Activated CD8-positive, alpha-beta memory T cell treated with anti-CD3 and anti-CD28 coated beads for 4 hours (primary cell): ENCODE measurements at regions not wholly inside any gene's neighbourhood (a gene's known extent, or its start where the extent isn't known, plus 50 kb on each side); places are given as distances from the start of the nearest gene placed in this dataset.

Source experiments
- DNase-seq, 2 donors: peaks; one replicate each; pipeline ENCODE4 v3.0.0-alpha.2; 2020; ENCODE audit warnings: low read depth in 2 of 2

GRCh38 chr15:69816522-69816921 is 281.2 kb downstream of the TLE3 start:
- no peak for DNase-seq

GRCh38 chr15:69818529-69818928 is 279.2 kb downstream of the TLE3 start:
- no peak for DNase-seq

GRCh38 chr15:69819371-69819770 is 278.3 kb downstream of the TLE3 start:
- no peak for DNase-seq

GRCh38 chr15:69820819-69821218 is 276.9 kb downstream of the TLE3 start:
- no peak for DNase-seq

GRCh38 chr15:69823223-69823907 is 274.4 kb downstream of the TLE3 start:
- DNase-seq = no peak

- DNase-seq = no peak
Observed at GRCh38 chr15:69824075-69824876, 273.4 kb downstream of the TLE3 start.

- no peak for DNase-seq
Observed at GRCh38 chr15:69824877-69825406, 272.8 kb downstream of the TLE3 start.

GRCh38 chr15:69825941-69826818 is 271.5 kb downstream of the TLE3 start:
- no peak for DNase-seq

- DNase-seq = no peak
Observed at GRCh38 chr15:69826819-69827175, 270.9 kb downstream of the TLE3 start.

GRCh38 chr15:69827751-69828150 is 270.0 kb downstream of the TLE3 start:
- no peak for DNase-seq

GRCh38 chr15:69828181-69828828 is 269.4 kb downstream of the TLE3 start:
- DNase-seq = no peak

- DNase-seq = no peak
Observed at GRCh38 chr15:69829974-69830373, 267.7 kb downstream of the TLE3 start.

GRCh38 chr15:69830430-69830829 is 267.3 kb downstream of the TLE3 start:
- no peak for DNase-seq

- DNase-seq = no peak
Observed at GRCh38 chr15:69830876-69831275, 266.8 kb downstream of the TLE3 start.

GRCh38 chr15:69834267-69834666 is 263.4 kb downstream of the TLE3 start:
- DNase-seq = no peak

GRCh38 chr15:69834761-69835160 is 263.0 kb downstream of the TLE3 start:
- no peak for DNase-seq

GRCh38 chr15:69836048-69836447 is 261.7 kb downstream of the TLE3 start:
- DNase-seq = no peak

GRCh38 chr15:69836526-69837230 is 261.0 kb downstream of the TLE3 start:
- no peak for DNase-seq

- DNase-seq = no peak
Observed at GRCh38 chr15:69838338-69838737, 259.4 kb downstream of the TLE3 start.

GRCh38 chr15:69838994-69839393 is 258.7 kb downstream of the TLE3 start:
- DNase-seq = no peak
